ENCODE measurements at regions not wholly inside any gene's neighbourhood (a gene's known extent, or its start where the extent isn't known, plus 50 kb on each side); places are given as distances from the start of the nearest gene placed in this dataset.

- TF ChIP-seq SUZ12 (IDR thresholded peaks at IDR 0.05; ENCODE audit: extremely low read depth, insufficient read depth, insufficient read length) (no peak), YY1 (IDR thresholded peaks at IDR 0.05; ENCODE audit: insufficient read depth, insufficient read length) (no peak)
Observed at GRCh38 chr2:149765003-149765402, 177.4 kb upstream of the MMADHC start.
